A673 (cell line): ENCODE measurements at regions not wholly inside any gene's neighbourhood (a gene's known extent, or its start where the extent isn't known, plus 50 kb on each side); places are given as distances from the start of the nearest gene placed in this dataset.

Experiments
- CTCF ChIP-seq: fragments of 300-800, 200-600 bp; sonication (generic); conservative IDR thresholded peaks from 2 replicates; pipeline ENCODE4 v1.5.1; 2017; ENCODE audit warnings: low read depth, mild to moderate bottlenecking, antibody characterized with exemption, low read length, moderate library complexity, mixed read lengths
- EZH2 ChIP-seq: fragments of 200-600 bp; sonication (generic); IDR thresholded peaks from 2 replicates; pipeline ENCODE4 v1.6.1; 2017; ENCODE audit warnings: borderline replicate concordance, low read depth, mild to moderate bottlenecking, mixed read lengths, antibody characterized with exemption, low read length; ENCODE audit not compliant: poor library complexity, severe bottlenecking

DNA sequence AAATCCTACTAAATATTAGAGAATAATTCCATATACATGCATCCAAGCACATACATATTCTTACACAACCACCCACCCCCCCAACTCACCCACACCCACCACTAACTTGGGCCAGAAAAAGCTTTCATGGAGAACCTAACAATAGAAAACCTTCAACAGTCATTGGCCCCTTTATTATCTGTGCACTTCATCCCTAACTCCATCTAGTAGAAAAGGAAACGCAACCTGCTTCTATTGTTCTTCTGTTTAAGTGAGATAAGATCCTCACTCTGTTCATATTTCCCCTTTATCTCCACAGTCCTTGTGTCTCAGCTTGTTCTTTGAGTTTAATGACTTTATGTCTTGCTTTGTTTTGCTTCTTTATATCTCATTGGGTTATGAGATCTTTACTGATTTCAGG is 1740.2 kb upstream of the CELF4 start:
- TF ChIP-seq CTCF: no peak
- no peak for TF ChIP-seq EZH2
